Progenitor cell of endocrine pancreas (in vitro differentiated cells): ENCODE measurements at regions not wholly inside any gene's neighbourhood (a gene's known extent, or its start where the extent isn't known, plus 50 kb on each side); places are given as distances from the start of the nearest gene placed in this dataset.

Source experiments
- DNase-seq: peaks from one replicate; pipeline ENCODE4 v3.0.0; 2021; ENCODE audit warnings: low spot score; ENCODE audit not compliant: unreplicated experiment
- H3K27ac Mint-ChIP-seq: 2 replicates; pipeline ENCODE4 v1.8.0; 2021; ENCODE audit warnings: mild to moderate bottlenecking, moderate library complexity, mixed read lengths
- H3K27me3 Mint-ChIP-seq: 2 replicates; pipeline ENCODE4 v1.8.0; 2021; ENCODE audit warnings: mixed read lengths
- H3K36me3 Mint-ChIP-seq: 2 replicates; pipeline ENCODE4 v1.8.0; 2022; ENCODE audit warnings: mixed read lengths; ENCODE audit not compliant: insufficient read depth
- H3K4me1 Mint-ChIP-seq: 2 replicates; pipeline ENCODE4 v1.8.0; 2021; ENCODE audit warnings: low read depth, mixed read lengths
- H3K4me3 Mint-ChIP-seq: 2 replicates; pipeline ENCODE4 v1.8.0; 2021; ENCODE audit warnings: low read depth, mild to moderate bottlenecking, moderate library complexity, mixed read lengths
- H3K9me3 Mint-ChIP-seq: 2 replicates; pipeline ENCODE4 v1.8.0; 2021; ENCODE audit warnings: low read depth, mixed read lengths
- TF ChIP-seq, protein P1 (sequence below): fragments of 200-600 bp; sonication (generic); IDR thresholded peaks from one replicate; pipeline ENCODE4 v1.5.0; 2021; ENCODE audit warnings: antibody characterized with exemption, mild to moderate bottlenecking; ENCODE audit not compliant: unreplicated experiment

DNA sequence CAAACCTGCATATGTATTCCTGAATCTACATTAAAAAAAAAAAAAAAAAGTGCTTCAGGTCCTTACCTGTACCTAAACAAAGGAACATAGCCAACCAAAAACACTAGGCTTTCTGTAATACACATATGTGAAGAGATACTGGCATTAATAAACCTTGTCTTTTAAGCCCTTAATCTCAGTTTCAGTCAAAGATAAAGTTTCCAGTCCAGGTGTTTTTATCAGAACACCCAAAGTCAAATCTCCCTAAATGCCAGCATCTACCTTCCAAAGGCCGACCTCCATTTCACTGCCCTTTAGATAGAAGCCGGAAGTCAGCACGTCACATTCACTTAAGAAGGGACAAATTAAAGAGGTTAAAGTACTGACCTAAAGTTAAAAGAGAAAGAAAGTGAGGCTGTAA, 79.8 kb upstream of the NEBL start:
- Mint-ChIP-seq H3K27me3 (no peaks in the 10 kb centered on the region), H3K4me1 (peaks cover 13% of the 10 kb centered on the region), H3K4me3 (no peak overlapping the region), H3K27ac (peak overlapping the region; percentile 71), H3K36me3 (no peaks in the 10 kb centered on the region), H3K9me3 (peaks cover 5% of the 10 kb centered on the region)
- TF ChIP-seq, protein P1, sequence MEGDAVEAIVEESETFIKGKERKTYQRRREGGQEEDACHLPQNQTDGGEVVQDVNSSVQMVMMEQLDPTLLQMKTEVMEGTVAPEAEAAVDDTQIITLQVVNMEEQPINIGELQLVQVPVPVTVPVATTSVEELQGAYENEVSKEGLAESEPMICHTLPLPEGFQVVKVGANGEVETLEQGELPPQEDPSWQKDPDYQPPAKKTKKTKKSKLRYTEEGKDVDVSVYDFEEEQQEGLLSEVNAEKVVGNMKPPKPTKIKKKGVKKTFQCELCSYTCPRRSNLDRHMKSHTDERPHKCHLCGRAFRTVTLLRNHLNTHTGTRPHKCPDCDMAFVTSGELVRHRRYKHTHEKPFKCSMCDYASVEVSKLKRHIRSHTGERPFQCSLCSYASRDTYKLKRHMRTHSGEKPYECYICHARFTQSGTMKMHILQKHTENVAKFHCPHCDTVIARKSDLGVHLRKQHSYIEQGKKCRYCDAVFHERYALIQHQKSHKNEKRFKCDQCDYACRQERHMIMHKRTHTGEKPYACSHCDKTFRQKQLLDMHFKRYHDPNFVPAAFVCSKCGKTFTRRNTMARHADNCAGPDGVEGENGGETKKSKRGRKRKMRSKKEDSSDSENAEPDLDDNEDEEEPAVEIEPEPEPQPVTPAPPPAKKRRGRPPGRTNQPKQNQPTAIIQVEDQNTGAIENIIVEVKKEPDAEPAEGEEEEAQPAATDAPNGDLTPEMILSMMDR = no peak
- no peak for DNase-seq

DNA sequence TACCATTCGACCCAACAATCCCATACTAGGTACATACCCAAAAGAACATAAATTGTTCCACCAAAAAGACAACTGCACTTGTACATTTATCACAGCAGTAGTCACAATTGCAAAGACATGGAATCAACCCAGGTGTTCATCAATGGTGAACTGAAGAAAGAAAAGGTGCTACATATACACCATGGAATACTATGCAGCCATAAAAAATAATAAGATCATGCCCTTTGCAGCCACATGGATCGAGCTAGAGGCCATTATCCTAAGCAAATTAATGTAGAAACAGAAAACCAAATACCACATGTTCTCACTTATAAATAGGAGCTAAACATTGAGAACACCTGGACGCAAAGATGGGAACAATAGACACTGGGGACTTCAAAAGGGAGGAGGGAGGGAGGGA, 79.3 kb upstream of the NEBL start:
- TF ChIP-seq, protein P1 = no peak
- Mint-ChIP-seq H3K27ac (no peak overlapping the region), H3K36me3 (no peaks in the 10 kb centered on the region), H3K4me1 (peaks cover 13% of the 10 kb centered on the region), H3K9me3 (peaks cover 3% of the 10 kb centered on the region), H3K4me3 (no peak overlapping the region), H3K27me3 (no peaks in the 10 kb centered on the region)
- DNase-seq = no peak

DNA sequence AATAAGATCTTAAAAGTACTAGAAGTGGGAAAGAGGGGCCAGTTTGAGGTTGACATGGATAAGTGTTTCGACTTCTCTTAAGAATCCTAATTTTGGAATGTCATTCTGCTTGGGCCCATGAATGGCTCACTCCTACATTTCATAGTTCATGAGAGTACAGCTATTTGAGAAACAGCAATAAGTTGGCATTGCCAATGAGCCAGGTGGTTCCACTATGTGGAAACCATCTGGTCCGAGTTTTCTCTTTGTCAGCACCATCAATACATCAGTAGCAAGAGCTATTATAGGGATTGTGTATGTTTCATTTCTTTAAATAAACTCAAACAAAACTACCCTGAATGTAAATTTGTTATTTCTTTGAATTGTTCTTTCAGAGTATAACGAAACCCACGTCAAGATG, 78.1 kb upstream of the NEBL start:
- Mint-ChIP-seq H3K27ac (no peak overlapping the region), H3K36me3 (no peaks in the 10 kb centered on the region), H3K4me1 (peaks cover 13% of the 10 kb centered on the region), H3K4me3 (no peak overlapping the region), H3K27me3 (no peaks in the 10 kb centered on the region), H3K9me3 (peaks cover 3% of the 10 kb centered on the region)
- TF ChIP-seq, protein P1 = no peak
- DNase-seq = no peak

DNA sequence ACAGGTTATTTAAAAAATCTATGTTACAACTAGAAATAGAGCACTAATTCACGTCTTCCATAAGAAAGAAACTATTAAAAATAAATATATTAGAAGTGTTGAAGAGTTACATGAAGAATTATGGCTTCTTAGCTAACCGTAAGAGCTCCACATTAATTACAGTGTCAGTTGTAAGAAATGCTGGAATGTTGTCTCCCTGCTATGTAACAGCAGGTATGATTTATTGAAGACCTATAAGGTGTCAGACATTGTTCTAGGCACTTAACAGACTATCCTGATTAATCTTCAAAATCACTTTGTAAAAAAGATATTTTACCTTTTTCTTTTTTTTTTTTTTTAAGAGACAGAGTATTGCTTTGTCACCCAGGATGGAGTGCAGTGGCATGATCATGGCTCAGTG, 75.8 kb upstream of the NEBL start:
- Mint-ChIP-seq H3K27ac (no peak overlapping the region), H3K4me1 (peaks cover 12% of the 10 kb centered on the region), H3K27me3 (no peaks in the 10 kb centered on the region), H3K9me3 (peaks cover 3% of the 10 kb centered on the region), H3K4me3 (no peak overlapping the region), H3K36me3 (no peaks in the 10 kb centered on the region)
- no peak for DNase-seq
- TF ChIP-seq, protein P1 = no peak

DNA sequence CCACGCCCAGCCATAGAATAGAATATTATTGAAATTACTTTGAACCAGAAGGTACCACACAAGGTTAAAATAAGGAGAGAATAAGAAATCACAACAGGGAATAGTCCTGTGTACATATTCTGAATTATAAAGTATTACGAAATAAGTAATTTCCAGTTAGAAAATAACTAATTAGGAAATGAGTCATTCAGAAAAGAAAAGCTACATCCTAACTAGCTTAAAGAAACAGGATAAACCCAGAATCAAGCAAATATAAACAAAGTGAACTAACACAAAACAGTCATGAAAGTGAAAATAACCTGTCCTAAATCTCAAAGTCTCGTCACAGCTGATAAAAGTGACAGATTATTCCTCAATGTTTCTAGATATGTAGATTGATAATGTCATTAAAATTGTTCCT, 74.8 kb upstream of the NEBL start:
- Mint-ChIP-seq H3K9me3 (peaks cover 3% of the 10 kb centered on the region), H3K27ac (peak overlapping the region; percentile 62), H3K27me3 (no peaks in the 10 kb centered on the region), H3K4me1 (peaks cover 3% of the 10 kb centered on the region), H3K4me3 (no peak overlapping the region), H3K36me3 (no peaks in the 10 kb centered on the region)
- TF ChIP-seq, protein P1 = no peak
- no peak for DNase-seq
